Fibroblast of lung (primary cell): ENCODE measurements at regions not wholly inside any gene's neighbourhood (a gene's known extent, or its start where the extent isn't known, plus 50 kb on each side); places are given as distances from the start of the nearest gene placed in this dataset.

Experiments used
- EZH2 ChIP-seq: IDR thresholded peaks from 2 replicates; pipeline ENCODE4 v1.5.1; 2012; ENCODE audit warnings: low read length, control low read depth, mild to moderate bottlenecking; ENCODE audit errors: missing control alignments
- TF ChIP-seq, protein P1 (sequence below), 2 donors: IDR thresholded peaks in 1 of 2; conservative IDR thresholded peaks in 1 of 2; 1 replicate in 1 of 2; 2 replicates in 1 of 2; pipeline ENCODE4 v1.5.1; 2011 to 2012; ENCODE audit warnings: low read length in 2 of 2, control low read depth in 1 of 2, inconsistent platforms in 1 of 2, low read depth in 1 of 2, mild to moderate bottlenecking in 1 of 2

- TF ChIP-seq, protein P1, sequence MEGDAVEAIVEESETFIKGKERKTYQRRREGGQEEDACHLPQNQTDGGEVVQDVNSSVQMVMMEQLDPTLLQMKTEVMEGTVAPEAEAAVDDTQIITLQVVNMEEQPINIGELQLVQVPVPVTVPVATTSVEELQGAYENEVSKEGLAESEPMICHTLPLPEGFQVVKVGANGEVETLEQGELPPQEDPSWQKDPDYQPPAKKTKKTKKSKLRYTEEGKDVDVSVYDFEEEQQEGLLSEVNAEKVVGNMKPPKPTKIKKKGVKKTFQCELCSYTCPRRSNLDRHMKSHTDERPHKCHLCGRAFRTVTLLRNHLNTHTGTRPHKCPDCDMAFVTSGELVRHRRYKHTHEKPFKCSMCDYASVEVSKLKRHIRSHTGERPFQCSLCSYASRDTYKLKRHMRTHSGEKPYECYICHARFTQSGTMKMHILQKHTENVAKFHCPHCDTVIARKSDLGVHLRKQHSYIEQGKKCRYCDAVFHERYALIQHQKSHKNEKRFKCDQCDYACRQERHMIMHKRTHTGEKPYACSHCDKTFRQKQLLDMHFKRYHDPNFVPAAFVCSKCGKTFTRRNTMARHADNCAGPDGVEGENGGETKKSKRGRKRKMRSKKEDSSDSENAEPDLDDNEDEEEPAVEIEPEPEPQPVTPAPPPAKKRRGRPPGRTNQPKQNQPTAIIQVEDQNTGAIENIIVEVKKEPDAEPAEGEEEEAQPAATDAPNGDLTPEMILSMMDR (conservative IDR thresholded peaks at IDR 0.05 in 1 of 2, IDR thresholded peaks at IDR 0.05 in 1 of 2; ENCODE audit: low read depth in 1 of 2, low read length in 2 of 2) = no peak
- TF ChIP-seq EZH2 = no peak
These were observed 118.4 kb upstream of the PTPRR start for GRCh38 chr12:71038960-71039359.
